Thyroid gland (tissue), 4 donors: ENCODE measurements at regions not wholly inside any gene's neighbourhood (a gene's known extent, or its start where the extent isn't known, plus 50 kb on each side); places are given as distances from the start of the nearest gene placed in this dataset.

Experiments used
- DNase-seq, 2 donors: peaks; one replicate each; pipeline ENCODE4 v3.0.0-alpha.2; 2019
- H3K27ac ChIP-seq, 3 donors: fragments of 200-600 bp; sonication (generic); 1 replicate in 2 of 3; 2 replicates in 1 of 3; pipeline ENCODE4 v1.5.1; 2016 to 2019; ENCODE audit warnings: mild to moderate bottlenecking in 1 of 3, moderate library complexity in 1 of 3
- H3K27me3 ChIP-seq: fragments of 200-600 bp; sonication (generic); one replicate; pipeline ENCODE4 v1.5.1; 2019
- H3K36me3 ChIP-seq, 2 donors: fragments of 200-600 bp; sonication (generic); one replicate each; pipeline ENCODE4 v1.5.1; 2016 to 2019
- H3K4me1 ChIP-seq, 2 donors: fragments of 200-600 bp; sonication (generic); one replicate each; pipeline ENCODE4 v1.5.1; 2017 to 2019
- H3K4me3 ChIP-seq, 3 donors: fragments of 200-600 bp; sonication (generic); replicated peaks in 1 of 3; 1 replicate in 2 of 3; 2 replicates in 1 of 3; pipeline ENCODE4 v1.5.1; 2016; ENCODE audit warnings: mild to moderate bottlenecking in 1 of 3
- H3K9me3 ChIP-seq: fragments of 200-600 bp; sonication (generic); one replicate; pipeline ENCODE4 v1.5.1; 2017
- POLR2A ChIP-seq, 2 donors: fragments of 450-650 bp; IDR thresholded peaks; one replicate each; pipeline ENCODE4 v1.6.1; 2017; ENCODE audit warnings: antibody characterized with exemption in 2 of 2, mild to moderate bottlenecking in 2 of 2, moderate library complexity in 1 of 2
- WGBS, 2 donors: methylation state at CpG; one replicate each; pipeline ENCODE4 v1.1.5; 2017; 5-methylcytosine and 5-hydroxymethylcytosine counted together
- intact Hi-C: fragments of 100-400 bp; cut with DNase I; formaldehyde crosslinking; loops from one replicate; pipeline ENCODE4 v1.15.1; 2023
- TF ChIP-seq, protein P1 (sequence below), 6 experiments: fragments of 200-600 bp in 3 of 6; fragments of 450-650 bp in 3 of 6; sonication (generic) in 3 of 6; IDR thresholded peaks; one replicate each; pipeline ENCODE4 v1.5.1; 2016 to 2019; ENCODE audit warnings: antibody characterized with exemption in 6 of 6, mild to moderate bottlenecking in 2 of 6, inconsistent platforms in 1 of 6, moderate library complexity in 1 of 6

DNA sequence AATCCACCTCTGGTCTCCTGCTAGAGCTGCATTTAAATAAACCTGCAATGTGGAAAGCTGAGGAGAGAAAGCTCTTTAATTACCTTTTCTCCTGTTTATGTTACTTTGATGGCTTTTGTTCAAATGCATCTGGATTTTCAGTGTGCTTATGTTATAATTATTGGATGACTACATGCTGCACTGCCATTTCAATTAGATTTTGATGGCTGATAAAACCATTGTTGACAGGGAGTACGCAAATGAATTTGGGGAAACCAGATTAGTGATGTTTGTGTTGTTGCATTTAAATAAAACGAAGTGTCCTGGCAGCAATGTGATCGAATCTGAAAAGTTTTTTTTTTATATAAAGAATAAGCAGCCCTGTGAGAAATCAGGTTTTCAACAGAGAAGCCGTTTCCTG is 799.8 kb downstream of the DIAPH3 start:
- 58 to 65% methylated on average over 4 of the region's 4 CpGs for WGBS, 2 donors
- TF ChIP-seq POLR2A (IDR thresholded peaks at IDR 0.05), result no peak
- TF ChIP-seq, protein P1, sequence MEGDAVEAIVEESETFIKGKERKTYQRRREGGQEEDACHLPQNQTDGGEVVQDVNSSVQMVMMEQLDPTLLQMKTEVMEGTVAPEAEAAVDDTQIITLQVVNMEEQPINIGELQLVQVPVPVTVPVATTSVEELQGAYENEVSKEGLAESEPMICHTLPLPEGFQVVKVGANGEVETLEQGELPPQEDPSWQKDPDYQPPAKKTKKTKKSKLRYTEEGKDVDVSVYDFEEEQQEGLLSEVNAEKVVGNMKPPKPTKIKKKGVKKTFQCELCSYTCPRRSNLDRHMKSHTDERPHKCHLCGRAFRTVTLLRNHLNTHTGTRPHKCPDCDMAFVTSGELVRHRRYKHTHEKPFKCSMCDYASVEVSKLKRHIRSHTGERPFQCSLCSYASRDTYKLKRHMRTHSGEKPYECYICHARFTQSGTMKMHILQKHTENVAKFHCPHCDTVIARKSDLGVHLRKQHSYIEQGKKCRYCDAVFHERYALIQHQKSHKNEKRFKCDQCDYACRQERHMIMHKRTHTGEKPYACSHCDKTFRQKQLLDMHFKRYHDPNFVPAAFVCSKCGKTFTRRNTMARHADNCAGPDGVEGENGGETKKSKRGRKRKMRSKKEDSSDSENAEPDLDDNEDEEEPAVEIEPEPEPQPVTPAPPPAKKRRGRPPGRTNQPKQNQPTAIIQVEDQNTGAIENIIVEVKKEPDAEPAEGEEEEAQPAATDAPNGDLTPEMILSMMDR (IDR thresholded peaks at IDR 0.05), result no peak
- Histone ChIP-seq H3K36me3 (no peaks in the 10 kb centered on the region), H3K27me3 (no peaks in the 10 kb centered on the region), H3K9me3 (no peaks in the 10 kb centered on the region), H3K27ac (no peak overlapping the region), H3K4me3 (no peak overlapping the region), H3K4me1 (no peaks in the 10 kb centered on the region)
- DNase-seq, result no peak
- intact Hi-C loops, result no loop called here

DNA sequence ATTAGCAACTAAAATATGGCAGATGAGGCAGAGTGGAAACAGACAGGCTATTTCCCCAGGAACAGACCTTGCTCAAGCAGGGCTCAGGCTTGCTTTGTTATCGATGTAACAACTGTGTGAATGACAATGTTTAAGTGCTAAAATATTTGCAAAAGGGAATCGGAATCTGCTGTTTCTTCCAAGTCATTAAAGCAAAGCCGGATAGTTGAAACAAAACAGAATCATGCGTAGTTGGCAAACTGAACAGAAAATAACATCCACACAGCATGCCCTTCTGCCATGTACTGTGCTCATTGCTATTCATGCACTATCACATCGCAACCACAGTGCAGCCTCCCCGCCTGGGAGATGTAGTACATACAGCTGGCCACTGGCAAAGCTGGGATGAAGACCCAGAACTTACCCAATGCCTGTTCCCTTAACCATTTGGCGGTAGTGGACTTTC is 799.1 kb downstream of the DIAPH3 start:
- intact Hi-C loops, result no loop called here
- TF ChIP-seq, protein P1 (IDR thresholded peaks at IDR 0.05), result no peak
- H3K9me3 ChIP-seq, result no peaks in the 10 kb centered on the region
- H3K36me3 ChIP-seq, result no peaks in the 10 kb centered on the region
- WGBS, 2 donors, result 71 to 79% methylated on average over 7 of the region's 7 CpGs
- no peak overlapping the region for H3K4me3 ChIP-seq
- no peak overlapping the region for H3K27ac ChIP-seq
- DNase-seq, result no peak
- no peaks in the 10 kb centered on the region for H3K27me3 ChIP-seq
- H3K4me1 ChIP-seq, result no peaks in the 10 kb centered on the region

DNA sequence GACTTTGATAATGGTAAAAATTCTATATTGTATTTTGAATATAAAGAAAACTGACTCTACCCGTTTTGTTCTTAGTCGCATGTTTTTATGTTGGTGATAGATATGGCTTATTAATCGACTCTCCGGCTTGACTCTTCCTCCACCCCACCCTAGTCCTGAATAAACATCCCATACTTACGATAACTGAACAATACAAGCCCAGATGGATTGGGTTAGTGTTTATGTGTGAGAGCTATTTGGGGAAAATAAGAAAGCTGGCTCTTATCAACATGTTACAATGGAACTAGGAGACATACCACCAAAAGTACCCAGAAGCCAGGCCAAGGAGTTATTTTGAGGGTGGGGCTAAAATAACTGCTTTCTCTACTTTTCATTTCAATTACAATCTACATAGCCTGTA is 796.3 kb downstream of the DIAPH3 start:
- intact Hi-C loops, result no loop called here
- no peak for DNase-seq
- Histone ChIP-seq H3K36me3 (no peaks in the 10 kb centered on the region), H3K4me3 (no peak overlapping the region), H3K27ac (no peak overlapping the region), H3K27me3 (no peaks in the 10 kb centered on the region), H3K9me3 (no peaks in the 10 kb centered on the region), H3K4me1 (no peaks in the 10 kb centered on the region)
- TF ChIP-seq, protein P1 (IDR thresholded peaks at IDR 0.05), result no peak
- no peak for TF ChIP-seq POLR2A (IDR thresholded peaks at IDR 0.05)
- WGBS, 2 donors, result 83 to 86% methylated on average over 5 of the region's 5 CpGs

DNA sequence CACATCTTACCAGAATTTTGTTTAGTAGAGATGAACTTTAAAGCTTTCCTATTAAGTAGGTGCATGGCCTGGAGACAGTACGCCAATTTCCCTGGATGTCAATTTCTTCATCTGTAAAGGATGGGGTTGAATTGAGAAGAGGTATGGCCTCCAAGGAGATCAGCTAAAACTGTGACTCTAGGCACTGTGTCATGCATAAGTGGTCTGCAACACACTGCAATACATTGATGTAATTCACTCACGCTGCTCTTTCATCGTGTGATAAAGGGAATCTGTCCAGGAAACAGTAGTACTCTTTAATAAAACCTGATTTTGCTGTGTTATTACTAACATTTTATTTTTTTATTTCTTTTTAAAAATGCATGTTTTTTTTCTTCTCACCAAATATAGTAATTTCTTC is 795.8 kb downstream of the DIAPH3 start:
- Histone ChIP-seq H3K4me3 (no peak overlapping the region), H3K27me3 (no peaks in the 10 kb centered on the region), H3K36me3 (no peaks in the 10 kb centered on the region), H3K4me1 (no peaks in the 10 kb centered on the region), H3K9me3 (no peaks in the 10 kb centered on the region), H3K27ac (no peak overlapping the region)
- 89 to 92% methylated on average over 3 of the region's 3 CpGs for WGBS, 2 donors
- DNase-seq, result no peak
- TF ChIP-seq, protein P1 (IDR thresholded peaks at IDR 0.05), result no peak
- TF ChIP-seq POLR2A (IDR thresholded peaks at IDR 0.05), result no peak
- intact Hi-C loops, result no loop called here

DNA sequence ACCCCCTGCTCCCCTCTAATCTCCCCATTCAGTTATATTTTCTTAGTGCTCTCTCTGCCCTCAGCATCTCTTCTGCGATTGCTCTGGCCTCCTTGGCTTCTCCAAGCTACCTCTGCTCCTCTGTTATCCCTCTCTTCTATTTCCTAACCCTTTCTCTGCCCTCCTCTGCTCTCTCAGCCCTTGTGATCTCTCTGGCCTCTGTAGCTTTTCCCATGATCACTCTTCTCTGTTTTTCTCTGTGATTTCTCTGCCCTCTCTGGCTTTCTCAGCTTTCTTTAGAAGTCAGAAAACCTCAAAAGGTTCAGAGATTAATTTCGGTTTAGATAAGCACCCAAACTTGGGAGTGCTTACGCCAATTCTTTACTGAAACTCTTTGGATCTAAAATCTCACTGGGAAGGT is 795.0 kb downstream of the DIAPH3 start:
- H3K27me3 ChIP-seq, result no peaks in the 10 kb centered on the region
- H3K27ac ChIP-seq, result no peak overlapping the region
- DNase-seq, result no peak
- TF ChIP-seq, protein P1 (IDR thresholded peaks at IDR 0.05), result no peak
- no peak for TF ChIP-seq POLR2A (IDR thresholded peaks at IDR 0.05)
- H3K9me3 ChIP-seq, result no peaks in the 10 kb centered on the region
- intact Hi-C loops, result no loop called here
- 53 to 61% methylated on average over 3 of the region's 3 CpGs for WGBS, 2 donors
- no peaks in the 10 kb centered on the region for H3K4me1 ChIP-seq
- H3K36me3 ChIP-seq, result no peaks in the 10 kb centered on the region
- no peak overlapping the region for H3K4me3 ChIP-seq
